HG03196 (cell line): ENCODE measurements at regions not wholly inside any gene's neighbourhood (a gene's known extent, or its start where the extent isn't known, plus 50 kb on each side); places are given as distances from the start of the nearest gene placed in this dataset.

Experiments used
- ATAC-seq: cut with Tn5 transposase; IDR thresholded peaks from one replicate; pipeline ENCODE4 v1.9.1; 2021; ENCODE audit not compliant: unreplicated experiment

- no peak for ATAC-seq
These were observed 55.1 kb upstream of the PCDH20 start for GRCh38 chr13:61470786-61471185.

- no peak for ATAC-seq
These were observed 50.6 kb upstream of the PCDH20 start for GRCh38 chr13:61466280-61466679.
